ENCODE measurements at regions not wholly inside any gene's neighbourhood (a gene's known extent, or its start where the extent isn't known, plus 50 kb on each side); places are given as distances from the start of the nearest gene placed in this dataset.

DNA sequence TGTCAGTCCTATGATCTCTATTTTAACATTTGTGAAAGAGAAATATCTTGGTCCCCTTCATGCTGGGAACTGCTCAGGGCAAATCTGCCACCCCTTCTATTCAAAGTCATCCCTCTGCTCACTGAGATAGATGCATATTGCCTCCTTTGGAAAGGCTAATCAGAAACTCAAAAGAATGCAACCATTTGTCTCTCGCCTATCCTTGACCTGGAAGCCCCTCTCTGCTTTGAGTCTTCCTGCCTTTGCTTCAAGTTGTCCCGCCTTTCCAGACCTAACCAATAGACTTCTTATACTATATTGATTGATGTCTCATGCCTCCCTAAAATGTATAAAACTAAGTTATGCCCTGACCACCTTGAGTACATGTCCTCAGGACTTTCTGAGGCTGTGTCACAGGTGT lies 97.0 kb downstream of the PSAT1 start:
- H3K27ac ChIP-seq, result no peak overlapping the region
- H3K9ac ChIP-seq, result no peak overlapping the region
- TF ChIP-seq, protein P1, sequence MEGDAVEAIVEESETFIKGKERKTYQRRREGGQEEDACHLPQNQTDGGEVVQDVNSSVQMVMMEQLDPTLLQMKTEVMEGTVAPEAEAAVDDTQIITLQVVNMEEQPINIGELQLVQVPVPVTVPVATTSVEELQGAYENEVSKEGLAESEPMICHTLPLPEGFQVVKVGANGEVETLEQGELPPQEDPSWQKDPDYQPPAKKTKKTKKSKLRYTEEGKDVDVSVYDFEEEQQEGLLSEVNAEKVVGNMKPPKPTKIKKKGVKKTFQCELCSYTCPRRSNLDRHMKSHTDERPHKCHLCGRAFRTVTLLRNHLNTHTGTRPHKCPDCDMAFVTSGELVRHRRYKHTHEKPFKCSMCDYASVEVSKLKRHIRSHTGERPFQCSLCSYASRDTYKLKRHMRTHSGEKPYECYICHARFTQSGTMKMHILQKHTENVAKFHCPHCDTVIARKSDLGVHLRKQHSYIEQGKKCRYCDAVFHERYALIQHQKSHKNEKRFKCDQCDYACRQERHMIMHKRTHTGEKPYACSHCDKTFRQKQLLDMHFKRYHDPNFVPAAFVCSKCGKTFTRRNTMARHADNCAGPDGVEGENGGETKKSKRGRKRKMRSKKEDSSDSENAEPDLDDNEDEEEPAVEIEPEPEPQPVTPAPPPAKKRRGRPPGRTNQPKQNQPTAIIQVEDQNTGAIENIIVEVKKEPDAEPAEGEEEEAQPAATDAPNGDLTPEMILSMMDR (conservative IDR thresholded peaks at IDR 0.05; ENCODE audit: low read depth, low read length), result no peak
- no peaks in the 10 kb centered on the region for H3K4me1 ChIP-seq (ENCODE audit: low read depth, poor library complexity, severe bottlenecking)
- no peaks in the 10 kb centered on the region for H3K36me3 ChIP-seq (ENCODE audit: insufficient read depth)
- no peaks in the 10 kb centered on the region for H3K79me2 ChIP-seq (ENCODE audit: insufficient read depth, low read depth)
- H3K4me2 ChIP-seq, result no peak overlapping the region
- H3K4me3 ChIP-seq (IDR thresholded peaks at IDR 0.05; ENCODE audit: insufficient read depth, low read depth, low read length), result no peak overlapping the region
- no peaks in the 10 kb centered on the region for H4K20me1 ChIP-seq (ENCODE audit: insufficient read depth)
- no peak overlapping the region for H2AFZ ChIP-seq (ENCODE audit: low read depth)
- H3K27me3 ChIP-seq (ENCODE audit: insufficient read depth, low read depth), result no peaks in the 10 kb centered on the region

GRCh38 chr9:78396087-78396486 lies 99.2 kb downstream of the PSAT1 start:
- no peaks in the 10 kb centered on the region for H3K27me3 ChIP-seq (ENCODE audit: insufficient read depth, low read depth)
- H3K9ac ChIP-seq, result no peak overlapping the region
- H3K4me2 ChIP-seq, result no peak overlapping the region
- no peaks in the 10 kb centered on the region for H3K36me3 ChIP-seq (ENCODE audit: insufficient read depth)
- no peak overlapping the region for H3K4me3 ChIP-seq (IDR thresholded peaks at IDR 0.05; ENCODE audit: insufficient read depth, low read depth, low read length)
- TF ChIP-seq, protein P1 (conservative IDR thresholded peaks at IDR 0.05; ENCODE audit: low read depth, low read length), result no peak
- H4K20me1 ChIP-seq (ENCODE audit: insufficient read depth), result no peaks in the 10 kb centered on the region
- no peaks in the 10 kb centered on the region for H3K4me1 ChIP-seq (ENCODE audit: low read depth, poor library complexity, severe bottlenecking)
- H2AFZ ChIP-seq (ENCODE audit: low read depth), result no peak overlapping the region
- no peak overlapping the region for H3K27ac ChIP-seq
- H3K79me2 ChIP-seq (ENCODE audit: insufficient read depth, low read depth), result no peaks in the 10 kb centered on the region

DNA sequence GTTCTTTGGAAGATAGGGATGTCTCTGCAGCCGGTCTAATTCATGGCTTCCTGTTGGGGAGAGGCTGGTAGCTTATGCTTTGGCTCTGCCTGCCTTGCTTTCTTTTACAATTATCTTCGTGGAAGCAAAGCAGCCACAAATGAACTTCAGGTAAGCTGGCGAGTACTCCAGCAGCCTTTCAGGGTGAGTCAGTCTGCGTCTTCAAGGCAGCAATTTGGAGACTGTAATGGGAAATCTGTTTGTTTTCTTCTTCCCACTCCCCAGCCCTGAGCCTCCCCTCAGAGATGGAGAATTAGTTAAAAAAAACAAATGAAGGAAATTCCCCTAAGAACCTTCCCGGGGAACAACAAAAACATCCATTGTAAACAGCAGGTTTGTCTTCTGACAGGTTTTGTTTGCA lies 100.1 kb downstream of the PSAT1 start:
- Histone ChIP-seq H3K36me3 (ENCODE audit: insufficient read depth) (no peaks in the 10 kb centered on the region), H3K9ac (no peak overlapping the region), H3K4me2 (no peak overlapping the region), H3K27ac (no peak overlapping the region), H2AFZ (ENCODE audit: low read depth) (no peak overlapping the region), H3K4me3 (IDR thresholded peaks at IDR 0.05; ENCODE audit: insufficient read depth, low read depth, low read length) (no peak overlapping the region), H3K79me2 (ENCODE audit: insufficient read depth, low read depth) (no peaks in the 10 kb centered on the region), H4K20me1 (ENCODE audit: insufficient read depth) (no peaks in the 10 kb centered on the region), H3K4me1 (ENCODE audit: low read depth, poor library complexity, severe bottlenecking) (no peaks in the 10 kb centered on the region), H3K27me3 (ENCODE audit: insufficient read depth, low read depth) (no peaks in the 10 kb centered on the region)
- TF ChIP-seq, protein P1 (conservative IDR thresholded peaks at IDR 0.05; ENCODE audit: low read depth, low read length), result no peak

GRCh38 chr9:78397454-78397853 lies 100.5 kb downstream of the PSAT1 start:
- H3K9ac ChIP-seq, result no peak overlapping the region
- no peaks in the 10 kb centered on the region for H3K36me3 ChIP-seq (ENCODE audit: insufficient read depth)
- H2AFZ ChIP-seq (ENCODE audit: low read depth), result no peak overlapping the region
- H3K4me3 ChIP-seq (IDR thresholded peaks at IDR 0.05; ENCODE audit: insufficient read depth, low read depth, low read length), result no peak overlapping the region
- TF ChIP-seq, protein P1 (conservative IDR thresholded peaks at IDR 0.05; ENCODE audit: low read depth, low read length), result no peak
- H3K4me2 ChIP-seq, result no peak overlapping the region
- H3K27me3 ChIP-seq (ENCODE audit: insufficient read depth, low read depth), result no peaks in the 10 kb centered on the region
- H3K27ac ChIP-seq, result no peak overlapping the region
- no peaks in the 10 kb centered on the region for H3K4me1 ChIP-seq (ENCODE audit: low read depth, poor library complexity, severe bottlenecking)
- H3K79me2 ChIP-seq (ENCODE audit: insufficient read depth, low read depth), result no peaks in the 10 kb centered on the region
- no peaks in the 10 kb centered on the region for H4K20me1 ChIP-seq (ENCODE audit: insufficient read depth)

Data from KMS-11 (cell line).